ENCODE measurements at regions not wholly inside any gene's neighbourhood (a gene's known extent, or its start where the extent isn't known, plus 50 kb on each side); places are given as distances from the start of the nearest gene placed in this dataset.
"Not testable (repeated sequence)": the region's sequence is repeated elsewhere in the genome, so short reads cannot be mapped to it uniquely, and the experiment has no call there.

- no peak for TF ChIP-seq CTCF (IDR thresholded peaks at IDR 0.05; ENCODE audit: borderline replicate concordance, control extremely low read depth, extremely low read depth, insufficient read depth, missing control alignments)
- no peak for DNase-seq (ENCODE audit: low spot score)
- in situ Hi-C loops (cut with MboI; ENCODE audit: low sequenced_read_pairs, unreplicated experiment), result no loop called here
Measured at GRCh38 chr3:191975936-191976335, 515.0 kb downstream of the PYDC2 start.

- no peak for DNase-seq (ENCODE audit: low spot score)
- TF ChIP-seq CTCF (IDR thresholded peaks at IDR 0.05; ENCODE audit: borderline replicate concordance, control extremely low read depth, extremely low read depth, insufficient read depth, missing control alignments), result no peak
- in situ Hi-C loops (cut with MboI; ENCODE audit: low sequenced_read_pairs, unreplicated experiment), result no loop called here
Measured at GRCh38 chr3:191980443-191980842, 519.5 kb downstream of the PYDC2 start.

- no peak for TF ChIP-seq CTCF (IDR thresholded peaks at IDR 0.05; ENCODE audit: borderline replicate concordance, control extremely low read depth, extremely low read depth, insufficient read depth, missing control alignments)
- no peak for DNase-seq (ENCODE audit: low spot score)
- in situ Hi-C loops (cut with MboI; ENCODE audit: low sequenced_read_pairs, unreplicated experiment), result no loop called here
Measured at GRCh38 chr3:191982481-191982880, 521.5 kb downstream of the PYDC2 start.

- no peak for TF ChIP-seq CTCF (IDR thresholded peaks at IDR 0.05; ENCODE audit: borderline replicate concordance, control extremely low read depth, extremely low read depth, insufficient read depth, missing control alignments)
- DNase-seq (ENCODE audit: low spot score), result no peak
- in situ Hi-C loops (cut with MboI; ENCODE audit: low sequenced_read_pairs, unreplicated experiment), result no loop called here
Measured at GRCh38 chr3:191985691-191986090, 524.7 kb downstream of the PYDC2 start.

- TF ChIP-seq CTCF (IDR thresholded peaks at IDR 0.05; ENCODE audit: borderline replicate concordance, control extremely low read depth, extremely low read depth, insufficient read depth, missing control alignments), result no peak
- no peak for DNase-seq (ENCODE audit: low spot score)
- in situ Hi-C loops (cut with MboI; ENCODE audit: low sequenced_read_pairs, unreplicated experiment), result no loop called here
Measured at GRCh38 chr3:191987831-191988350, 526.9 kb downstream of the PYDC2 start.

GRCh38 chr3:191993952-191994351 lies 533.0 kb downstream of the PYDC2 start:
- in situ Hi-C loops (cut with MboI; ENCODE audit: low sequenced_read_pairs, unreplicated experiment); DNase-seq (ENCODE audit: low spot score): not testable (repeated sequence)

- in situ Hi-C loops (cut with MboI; ENCODE audit: low sequenced_read_pairs, unreplicated experiment), result no loop called here
- TF ChIP-seq CTCF (IDR thresholded peaks at IDR 0.05; ENCODE audit: borderline replicate concordance, control extremely low read depth, extremely low read depth, insufficient read depth, missing control alignments), result no peak
- no peak for DNase-seq (ENCODE audit: low spot score)
Measured at GRCh38 chr3:191997093-191997492, 536.1 kb downstream of the PYDC2 start.

Data from GM13976 (cell line).